Body of pancreas (tissue), 4 donors: ENCODE measurements at regions not wholly inside any gene's neighbourhood (a gene's known extent, or its start where the extent isn't known, plus 50 kb on each side); places are given as distances from the start of the nearest gene placed in this dataset.

ENCODE experiments used
- POLR2A ChIP-seq, 3 donors: fragments of 450-650 bp; IDR thresholded peaks; one replicate each; pipeline ENCODE4 v1.6.1; 2016; ENCODE audit warnings: antibody characterized with exemption in 3 of 3, mild to moderate bottlenecking in 2 of 3
- TF ChIP-seq, protein P1 (sequence below), 7 experiments: fragments of 450-650 bp in 4 of 7; fragments of 200-600 bp in 3 of 7; sonication (generic) in 3 of 7; IDR thresholded peaks; one replicate each; pipeline ENCODE4 v1.5.1; 2016 to 2019; ENCODE audit warnings: antibody characterized with exemption in 7 of 7

DNA sequence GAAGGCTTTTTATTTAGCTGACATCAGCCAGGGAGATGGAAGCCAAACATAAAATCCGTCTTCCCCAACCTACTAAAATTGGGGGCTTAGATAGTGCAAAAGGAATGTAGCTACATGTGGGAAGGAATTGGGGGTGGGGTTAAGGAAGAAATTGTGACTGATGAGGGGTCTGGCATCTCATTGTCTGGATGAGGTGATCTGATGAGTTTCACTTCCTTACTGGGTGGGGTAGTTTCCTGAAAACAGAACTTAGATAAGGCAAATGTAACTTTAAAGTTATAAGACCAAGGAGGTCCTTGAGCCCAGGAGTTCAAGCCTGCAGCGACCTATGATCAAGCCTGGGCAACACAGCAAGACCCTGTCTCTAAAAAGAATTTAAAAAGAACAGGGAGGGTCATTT lies 105.5 kb upstream of the NEIL3 start:
- TF ChIP-seq, protein P1, sequence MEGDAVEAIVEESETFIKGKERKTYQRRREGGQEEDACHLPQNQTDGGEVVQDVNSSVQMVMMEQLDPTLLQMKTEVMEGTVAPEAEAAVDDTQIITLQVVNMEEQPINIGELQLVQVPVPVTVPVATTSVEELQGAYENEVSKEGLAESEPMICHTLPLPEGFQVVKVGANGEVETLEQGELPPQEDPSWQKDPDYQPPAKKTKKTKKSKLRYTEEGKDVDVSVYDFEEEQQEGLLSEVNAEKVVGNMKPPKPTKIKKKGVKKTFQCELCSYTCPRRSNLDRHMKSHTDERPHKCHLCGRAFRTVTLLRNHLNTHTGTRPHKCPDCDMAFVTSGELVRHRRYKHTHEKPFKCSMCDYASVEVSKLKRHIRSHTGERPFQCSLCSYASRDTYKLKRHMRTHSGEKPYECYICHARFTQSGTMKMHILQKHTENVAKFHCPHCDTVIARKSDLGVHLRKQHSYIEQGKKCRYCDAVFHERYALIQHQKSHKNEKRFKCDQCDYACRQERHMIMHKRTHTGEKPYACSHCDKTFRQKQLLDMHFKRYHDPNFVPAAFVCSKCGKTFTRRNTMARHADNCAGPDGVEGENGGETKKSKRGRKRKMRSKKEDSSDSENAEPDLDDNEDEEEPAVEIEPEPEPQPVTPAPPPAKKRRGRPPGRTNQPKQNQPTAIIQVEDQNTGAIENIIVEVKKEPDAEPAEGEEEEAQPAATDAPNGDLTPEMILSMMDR (IDR thresholded peaks at IDR 0.05): no peak
- no peak for TF ChIP-seq POLR2A (IDR thresholded peaks at IDR 0.05)
